ENCODE measurements at regions not wholly inside any gene's neighbourhood (a gene's known extent, or its start where the extent isn't known, plus 50 kb on each side); places are given as distances from the start of the nearest gene placed in this dataset.
"Not testable (repeated sequence)": the region's sequence is repeated elsewhere in the genome, so short reads cannot be mapped to it uniquely, and the experiment has no call there.

GRCh38 chr5:82509762-82510161, 231.6 kb upstream of the RPS23 start:
- ATAC-seq (no peak), FAIRE-seq (no peak), DNase-seq (ENCODE audit: low read depth in 1 of 2, low spot score in 1 of 2) (no peak)
- Histone ChIP-seq H3K4me3 (no peak overlapping the region), H3K27ac (no peak overlapping the region), H3K4me2 (no peak overlapping the region), H3K4me1 (no peaks in the 10 kb centered on the region), H3K9me3 (0 out of 3 replicates have a peak, but pooled peaks cover 3% of the 10 kb centered on the region)
- 0% methylated on average over 1 of the region's 1 CpG for WGBS (ENCODE audit: missing lambda C conversion rate)
- ChIA-PET POLR2A (no interaction called here), CTCF (interaction anchor here (0.6 to 0.7 kb wide), 2 partner anchors 10 to 39 kb away, joined by 3 read pairs; no protein-coding TSS in a partner anchor)
- TF ChIP-seq, protein P1, sequence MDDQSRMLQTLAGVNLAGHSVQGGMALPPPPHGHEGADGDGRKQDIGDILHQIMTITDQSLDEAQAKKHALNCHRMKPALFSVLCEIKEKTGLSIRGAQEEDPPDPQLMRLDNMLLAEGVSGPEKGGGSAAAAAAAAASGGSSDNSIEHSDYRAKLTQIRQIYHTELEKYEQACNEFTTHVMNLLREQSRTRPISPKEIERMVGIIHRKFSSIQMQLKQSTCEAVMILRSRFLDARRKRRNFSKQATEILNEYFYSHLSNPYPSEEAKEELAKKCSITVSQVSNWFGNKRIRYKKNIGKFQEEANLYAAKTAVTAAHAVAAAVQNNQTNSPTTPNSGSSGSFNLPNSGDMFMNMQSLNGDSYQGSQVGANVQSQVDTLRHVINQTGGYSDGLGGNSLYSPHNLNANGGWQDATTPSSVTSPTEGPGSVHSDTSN (IDR thresholded peaks at IDR 0.05) = no peak
- TF ChIP-seq CBX8 (IDR thresholded peaks at IDR 0.05) (no peak), EHMT2 (IDR thresholded peaks at IDR 0.05; ENCODE audit: low read depth) (no peak), FOSL2 (IDR thresholded peaks at IDR 0.05) (no peak), FOSL2 (CRISPR knock-in tag; IDR thresholded peaks at IDR 0.05) (no peak), ZFP36 (IDR thresholded peaks at IDR 0.05; ENCODE audit: borderline replicate concordance, partially characterized antibody) (no peak), PHF8 (IDR thresholded peaks at IDR 0.05; ENCODE audit: borderline replicate concordance, low read depth) (no peak), CBX2 (IDR thresholded peaks at IDR 0.05; ENCODE audit: borderline replicate concordance, low read depth) (no peak), NFE2L2 (conservative IDR thresholded peaks at IDR 0.05; ENCODE audit: low read length) (no peak), MAZ (IDR thresholded peaks at IDR 0.05; ENCODE audit: borderline replicate concordance, low read depth, low read length) (no peak), NPAS2 (CRISPR knock-in tag; IDR thresholded peaks at IDR 0.05; ENCODE audit: borderline replicate concordance) (no peak), HOXB13 (CRISPR knock-in tag; IDR thresholded peaks at IDR 0.05; ENCODE audit: low read depth) (no peak), HDAC2 (IDR thresholded peaks at IDR 0.05) (no peak), MAX (IDR thresholded peaks at IDR 0.05) (no peak)
- TF ChIP-seq, protein P2, sequence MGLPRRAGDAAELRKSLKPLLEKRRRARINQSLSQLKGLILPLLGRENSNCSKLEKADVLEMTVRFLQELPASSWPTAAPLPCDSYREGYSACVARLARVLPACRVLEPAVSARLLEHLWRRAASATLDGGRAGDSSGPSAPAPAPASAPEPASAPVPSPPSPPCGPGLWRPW (IDR thresholded peaks at IDR 0.05) = no peak
- TF ChIP-seq, protein P3, sequence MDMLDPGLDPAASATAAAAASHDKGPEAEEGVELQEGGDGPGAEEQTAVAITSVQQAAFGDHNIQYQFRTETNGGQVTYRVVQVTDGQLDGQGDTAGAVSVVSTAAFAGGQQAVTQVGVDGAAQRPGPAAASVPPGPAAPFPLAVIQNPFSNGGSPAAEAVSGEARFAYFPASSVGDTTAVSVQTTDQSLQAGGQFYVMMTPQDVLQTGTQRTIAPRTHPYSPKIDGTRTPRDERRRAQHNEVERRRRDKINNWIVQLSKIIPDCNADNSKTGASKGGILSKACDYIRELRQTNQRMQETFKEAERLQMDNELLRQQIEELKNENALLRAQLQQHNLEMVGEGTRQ (IDR thresholded peaks at IDR 0.05) = no peak

- H3K4me3 ChIP-seq; ATAC-seq; FAIRE-seq; H3K4me2 ChIP-seq; POLR2A ChIA-PET; H3K4me1 ChIP-seq; H3K9me3 ChIP-seq; DNase-seq (ENCODE audit: low read depth in 1 of 2, low spot score in 1 of 2); H3K27ac ChIP-seq: not testable (repeated sequence)
- WGBS (ENCODE audit: missing lambda C conversion rate) = 0% methylated on average over 3 of the region's 3 CpGs
- CTCF ChIA-PET = interaction anchor here (1.0 kb wide), 1 partner anchor 9 kb away, joined by 3 read pairs; no protein-coding TSS in a partner anchor
Observed at GRCh38 chr5:82506390-82506789, 228.2 kb upstream of the RPS23 start.

DNA sequence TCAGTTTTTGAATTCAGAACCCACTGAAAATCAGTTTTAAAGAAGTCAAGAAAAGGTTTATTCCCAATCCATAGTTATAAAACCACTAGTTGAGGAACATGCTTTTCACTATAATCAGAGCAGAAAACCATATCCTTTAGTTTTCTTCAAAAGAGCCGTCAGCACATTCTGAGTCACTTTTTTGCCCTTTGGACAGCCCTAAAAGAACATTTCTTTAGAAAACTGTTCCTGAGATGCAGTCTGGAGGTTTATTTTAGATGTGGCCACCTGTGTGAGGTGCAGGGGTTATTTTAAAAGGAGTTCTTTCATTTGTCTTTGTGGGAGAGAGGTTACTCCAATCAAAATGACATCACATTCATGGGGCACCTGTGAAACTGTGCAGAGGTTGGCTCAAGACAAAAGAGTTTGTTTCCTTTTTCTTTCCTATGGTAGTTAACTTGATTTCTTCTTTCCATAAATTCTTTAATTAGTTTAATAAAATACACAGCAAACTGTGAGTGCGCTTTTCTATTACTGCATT, 221.6 kb upstream of the RPS23 start:
- no peak overlapping the region for H3K27ac ChIP-seq
- no peaks in the 10 kb centered on the region for H3K4me1 ChIP-seq
- H3K9me3 ChIP-seq = no peaks in the 10 kb centered on the region; the same call in 2 of the 3 replicates
- DNase-seq (ENCODE audit: low read depth in 1 of 2, low spot score in 1 of 2) (no peak), FAIRE-seq (no peak), ATAC-seq (no peak)
- no peak overlapping the region for H3K4me2 ChIP-seq
- CTCF ChIA-PET = interaction anchor here (0.6 kb wide), 1 partner anchor 452 kb away, joined by 3 read pairs; no protein-coding TSS in a partner anchor
- TF ChIP-seq MAFK (IDR thresholded peaks at IDR 0.05; ENCODE audit: partially characterized antibody) = no peak
- TF ChIP-seq ATOH8 (CRISPR knock-in tag; IDR thresholded peaks at IDR 0.05; ENCODE audit: low read depth) = no peak
- TF ChIP-seq JUN (IDR thresholded peaks at IDR 0.05) = no peak
- no peak for TF ChIP-seq HOXA7 (CRISPR knock-in tag; IDR thresholded peaks at IDR 0.05)
- no peak for TF ChIP-seq ZC3H11A (IDR thresholded peaks at IDR 0.05)
- TF ChIP-seq EHF (CRISPR knock-in tag; IDR thresholded peaks at IDR 0.05) = no peak
- no peak for TF ChIP-seq ZFP36 (IDR thresholded peaks at IDR 0.05; ENCODE audit: borderline replicate concordance, partially characterized antibody)
- TF ChIP-seq RNF2 (IDR thresholded peaks at IDR 0.05; ENCODE audit: borderline replicate concordance, low read depth) = no peak
- no peak for TF ChIP-seq HEYL (CRISPR knock-in tag; IDR thresholded peaks at IDR 0.05)
- TF ChIP-seq NR3C1 (IDR thresholded peaks at IDR 0.05) = no peak
- TF ChIP-seq ZNF302 (CRISPR knock-in tag; IDR thresholded peaks at IDR 0.05) = no peak
- 58% methylated on average over 2 of the region's 2 CpGs for WGBS (ENCODE audit: missing lambda C conversion rate)
- POLR2A ChIA-PET = no interaction called here
- H3K4me3 ChIP-seq = no peak overlapping the region
